Endothelial cell (in vitro differentiated cells): ENCODE measurements at regions not wholly inside any gene's neighbourhood (a gene's known extent, or its start where the extent isn't known, plus 50 kb on each side); places are given as distances from the start of the nearest gene placed in this dataset.

Experiments
- DNase-seq: peaks from one replicate; pipeline ENCODE4 v3.0.0; 2021; ENCODE audit warnings: low spot score
- H3K27ac Mint-ChIP-seq: one replicate; pipeline ENCODE4 v1.8.0; 2021; ENCODE audit warnings: mixed read lengths, inconsistent platforms; ENCODE audit not compliant: unreplicated experiment
- H3K27me3 Mint-ChIP-seq: one replicate; pipeline ENCODE4 v1.8.0; 2021; ENCODE audit warnings: mild to moderate bottlenecking, moderate library complexity, mixed read lengths, inconsistent platforms; ENCODE audit not compliant: unreplicated experiment
- H3K36me3 Mint-ChIP-seq: one replicate; pipeline ENCODE4 v1.8.0; 2021; ENCODE audit warnings: mild to moderate bottlenecking, low read depth, mixed read lengths, inconsistent platforms; ENCODE audit not compliant: unreplicated experiment
- H3K4me1 Mint-ChIP-seq: one replicate; pipeline ENCODE4 v1.8.0; 2021; ENCODE audit warnings: mild to moderate bottlenecking, mixed read lengths, inconsistent platforms; ENCODE audit not compliant: unreplicated experiment
- H3K4me3 Mint-ChIP-seq: one replicate; pipeline ENCODE4 v1.8.0; 2021; ENCODE audit warnings: mild to moderate bottlenecking, mixed read lengths, inconsistent platforms; ENCODE audit not compliant: unreplicated experiment
- H3K9me3 Mint-ChIP-seq: one replicate; pipeline ENCODE4 v1.8.0; 2021; ENCODE audit warnings: mixed read lengths, inconsistent platforms; ENCODE audit not compliant: unreplicated experiment
- TF ChIP-seq, protein P1 (sequence below): fragments of 200-600 bp; sonication (generic); IDR thresholded peaks from one replicate; pipeline ENCODE4 v1.5.0; 2021; ENCODE audit warnings: antibody characterized with exemption; ENCODE audit not compliant: unreplicated experiment

GRCh38 chr18:38459131-38459994, 893.8 kb upstream of the CELF4 start:
- TF ChIP-seq, protein P1, sequence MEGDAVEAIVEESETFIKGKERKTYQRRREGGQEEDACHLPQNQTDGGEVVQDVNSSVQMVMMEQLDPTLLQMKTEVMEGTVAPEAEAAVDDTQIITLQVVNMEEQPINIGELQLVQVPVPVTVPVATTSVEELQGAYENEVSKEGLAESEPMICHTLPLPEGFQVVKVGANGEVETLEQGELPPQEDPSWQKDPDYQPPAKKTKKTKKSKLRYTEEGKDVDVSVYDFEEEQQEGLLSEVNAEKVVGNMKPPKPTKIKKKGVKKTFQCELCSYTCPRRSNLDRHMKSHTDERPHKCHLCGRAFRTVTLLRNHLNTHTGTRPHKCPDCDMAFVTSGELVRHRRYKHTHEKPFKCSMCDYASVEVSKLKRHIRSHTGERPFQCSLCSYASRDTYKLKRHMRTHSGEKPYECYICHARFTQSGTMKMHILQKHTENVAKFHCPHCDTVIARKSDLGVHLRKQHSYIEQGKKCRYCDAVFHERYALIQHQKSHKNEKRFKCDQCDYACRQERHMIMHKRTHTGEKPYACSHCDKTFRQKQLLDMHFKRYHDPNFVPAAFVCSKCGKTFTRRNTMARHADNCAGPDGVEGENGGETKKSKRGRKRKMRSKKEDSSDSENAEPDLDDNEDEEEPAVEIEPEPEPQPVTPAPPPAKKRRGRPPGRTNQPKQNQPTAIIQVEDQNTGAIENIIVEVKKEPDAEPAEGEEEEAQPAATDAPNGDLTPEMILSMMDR, result no peak
- Mint-ChIP-seq H3K9me3 (no peaks in the 10 kb centered on the region), H3K4me1 (no peaks in the 10 kb centered on the region), H3K27me3 (no peaks in the 10 kb centered on the region), H3K27ac (no peak overlapping the region), H3K36me3 (no peaks in the 10 kb centered on the region), H3K4me3 (no peak overlapping the region)
- no peak for DNase-seq

- Mint-ChIP-seq H3K4me3 (no peak overlapping the region), H3K4me1 (no peaks in the 10 kb centered on the region), H3K36me3 (no peaks in the 10 kb centered on the region), H3K27ac (no peak overlapping the region), H3K27me3 (no peaks in the 10 kb centered on the region), H3K9me3 (no peaks in the 10 kb centered on the region)
- DNase-seq, result no peak
- TF ChIP-seq, protein P1, result no peak
Observed at GRCh38 chr18:38458698-38459097, 893.1 kb upstream of the CELF4 start.

DNA sequence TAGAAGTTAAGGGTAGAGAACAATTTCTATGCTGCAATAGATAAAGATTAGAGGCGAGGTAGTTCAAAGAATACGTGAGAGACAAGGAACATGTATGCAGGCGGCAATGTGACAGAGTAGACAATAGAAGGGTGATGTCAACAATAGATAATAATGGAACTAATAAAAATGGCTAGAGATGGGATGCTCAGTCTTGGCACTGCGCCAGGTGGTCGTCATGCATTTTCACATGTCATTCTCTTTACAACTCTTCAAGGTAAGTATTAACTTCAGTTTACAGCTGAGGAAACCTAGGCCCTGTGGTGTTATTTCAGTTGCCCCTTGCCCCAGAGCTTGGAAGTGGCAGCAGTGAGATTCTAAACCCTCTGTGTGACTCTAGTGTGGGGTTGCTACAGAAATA, 890.7 kb upstream of the CELF4 start:
- no peak for DNase-seq
- Mint-ChIP-seq H3K27me3 (no peaks in the 10 kb centered on the region), H3K4me1 (no peaks in the 10 kb centered on the region), H3K9me3 (no peaks in the 10 kb centered on the region), H3K27ac (no peak overlapping the region), H3K4me3 (no peak overlapping the region), H3K36me3 (no peaks in the 10 kb centered on the region)
- TF ChIP-seq, protein P1, result no peak

DNA sequence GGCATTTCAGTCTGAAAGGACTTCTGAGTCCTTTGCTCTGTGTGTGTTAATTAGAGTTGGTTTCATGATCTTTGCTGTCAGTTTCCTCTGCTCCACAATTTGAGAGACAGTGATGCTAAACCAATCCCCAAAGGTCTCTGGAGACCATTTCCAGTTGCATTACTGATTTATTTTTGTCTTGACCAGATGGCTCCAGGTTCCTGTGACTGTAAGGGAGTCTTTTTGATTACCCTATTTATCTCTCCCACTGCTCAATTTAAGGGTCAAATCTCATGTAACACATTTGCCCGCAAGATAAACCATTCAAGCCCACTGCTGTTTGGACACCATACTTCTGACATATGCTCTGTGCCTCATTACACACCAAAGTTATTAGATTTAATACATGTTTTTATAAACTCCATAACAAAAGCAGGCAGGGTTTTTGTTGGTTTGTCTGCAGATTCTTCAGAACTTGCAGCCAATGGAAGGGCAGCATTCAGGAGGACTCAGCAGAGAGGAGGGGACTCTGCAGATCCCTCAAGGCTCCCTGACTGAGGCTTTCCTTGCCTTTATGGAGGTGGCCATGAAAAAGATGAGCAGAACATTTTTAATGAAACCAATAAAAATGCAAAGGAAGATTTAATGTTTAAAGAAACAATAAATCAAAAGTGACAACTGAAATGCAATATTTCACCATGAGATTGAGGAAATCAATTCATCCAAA, 889.3 kb upstream of the CELF4 start:
- H3K27me3 Mint-ChIP-seq, result no peaks in the 10 kb centered on the region
- no peak overlapping the region for H3K4me3 Mint-ChIP-seq
- H3K27ac Mint-ChIP-seq, result no peak overlapping the region
- TF ChIP-seq, protein P1, result no peak
- no peaks in the 10 kb centered on the region for H3K9me3 Mint-ChIP-seq
- no peaks in the 10 kb centered on the region for H3K36me3 Mint-ChIP-seq
- peaks cover 3% of the 10 kb centered on the region for H3K4me1 Mint-ChIP-seq
- no peak for DNase-seq

- H3K4me1 Mint-ChIP-seq, result peaks cover 3% of the 10 kb centered on the region
- TF ChIP-seq, protein P1, result no peak
- no peaks in the 10 kb centered on the region for H3K36me3 Mint-ChIP-seq
- no peaks in the 10 kb centered on the region for H3K9me3 Mint-ChIP-seq
- H3K27me3 Mint-ChIP-seq, result no peaks in the 10 kb centered on the region
- no peak overlapping the region for H3K4me3 Mint-ChIP-seq
- DNase-seq, result no peak
- H3K27ac Mint-ChIP-seq, result no peak overlapping the region
Observed at GRCh38 chr18:38453880-38454279, 888.3 kb upstream of the CELF4 start.
